MM.1S (cell line): ENCODE measurements at regions not wholly inside any gene's neighbourhood (a gene's known extent, or its start where the extent isn't known, plus 50 kb on each side); places are given as distances from the start of the nearest gene placed in this dataset.

Source experiments
- DNase-seq: peaks from one replicate; pipeline ENCODE4 v3.0.0-alpha.2; 2015
- H2AFZ ChIP-seq: fragments of 300-600 bp; sonication (generic); 2 replicates; pipeline ENCODE4 v1.6.0; 2016; ENCODE audit warnings: antibody characterized with exemption, low read length
- H3F3A ChIP-seq: fragments of 300-600 bp; sonication (generic); 2 replicates; pipeline ENCODE4 v1.6.1; 2016; ENCODE audit warnings: mild to moderate bottlenecking, antibody characterized with exemption, low read length, moderate library complexity, mixed read lengths; ENCODE audit not compliant: insufficient read depth
- H3K27ac ChIP-seq: fragments of 300-600 bp; sonication (generic); 2 replicates; pipeline ENCODE4 v1.5.1; 2016; ENCODE audit warnings: mild to moderate bottlenecking, low read length
- H3K27me3 ChIP-seq: fragments of 300-600 bp; sonication (generic); replicated peaks from 2 replicates; pipeline ENCODE4 v1.6.0; 2016; ENCODE audit warnings: low read length; ENCODE audit not compliant: insufficient read depth
- H3K36me3 ChIP-seq: fragments of 300-600 bp; sonication (generic); replicated peaks from 2 replicates; pipeline ENCODE4 v1.6.1; 2016; ENCODE audit warnings: mild to moderate bottlenecking, low read length, mixed read lengths; ENCODE audit not compliant: insufficient read depth
- H3K4me1 ChIP-seq: fragments of 300-600 bp; sonication (generic); 2 replicates; pipeline ENCODE4 v1.6.1; 2016; ENCODE audit warnings: low read length, mixed read lengths
- H3K4me2 ChIP-seq: fragments of 300-600 bp; sonication (generic); 2 replicates; pipeline ENCODE4 v1.6.0; 2016; ENCODE audit warnings: low read depth, low read length
- H3K4me3 ChIP-seq: fragments of 300-600 bp; sonication (generic); 2 replicates; pipeline ENCODE4 v1.5.1; 2016; ENCODE audit warnings: low read length, mixed read lengths
- H3K79me2 ChIP-seq: fragments of 300-600 bp; sonication (generic); 2 replicates; pipeline ENCODE4 v1.6.1; 2016; ENCODE audit warnings: mixed run types, low read length, mixed read lengths
- H3K9ac ChIP-seq: fragments of 300-600 bp; sonication (generic); 2 replicates; pipeline ENCODE4 v1.6.1; 2016; ENCODE audit warnings: low read length, mixed read lengths
- H3K9me2 ChIP-seq: fragments of 300-600 bp; sonication (generic); replicated peaks from 2 replicates; pipeline ENCODE4 v1.6.1; 2016; ENCODE audit warnings: mild to moderate bottlenecking, low read length, mixed read lengths; ENCODE audit not compliant: insufficient read depth
- H3K9me3 ChIP-seq: fragments of 300-600 bp; sonication (generic); replicated peaks from 2 replicates; pipeline ENCODE4 v1.6.1; 2016; ENCODE audit warnings: mild to moderate bottlenecking, low read length, mixed read lengths; ENCODE audit not compliant: insufficient read depth
- H4K20me1 ChIP-seq: fragments of 300-600 bp; sonication (generic); 2 replicates; pipeline ENCODE4 v1.6.1; 2016; ENCODE audit warnings: mild to moderate bottlenecking, low read length, moderate library complexity, mixed read lengths; ENCODE audit not compliant: insufficient read depth
- CTCF ChIP-seq: fragments of 300-600 bp; sonication (generic); IDR thresholded peaks from 2 replicates; pipeline ENCODE4 v1.5.1; 2016; ENCODE audit warnings: antibody characterized with exemption, low read length, mixed read lengths
- EZH2 ChIP-seq: fragments of 300-600 bp; sonication (generic); optimal IDR thresholded peaks from 2 replicates; pipeline ENCODE3; 2017; ENCODE audit warnings: low read depth, mild to moderate bottlenecking, antibody characterized with exemption, low read length, mixed read lengths
- EZH2phosphoT487 ChIP-seq: fragments of 300-600 bp; sonication (generic); IDR thresholded peaks from 2 replicates; pipeline ENCODE4 v1.6.1; 2018; ENCODE audit warnings: antibody characterized with exemption, low read length

GRCh38 chr10:2610946-2611345 lies 456.4 kb upstream of the PFKP start:
- Histone ChIP-seq H3K4me3 (no peak overlapping the region), H3K27me3 (no peaks in the 10 kb centered on the region), H3K79me2 (no peaks in the 10 kb centered on the region), H3F3A (no peaks in the 10 kb centered on the region), H3K36me3 (no peaks in the 10 kb centered on the region), H4K20me1 (no peaks in the 10 kb centered on the region), H3K27ac (no peak overlapping the region), H2AFZ (no peak overlapping the region), H3K9me2 (no peaks in the 10 kb centered on the region), H3K9ac (no peak overlapping the region), H3K4me2 (no peak overlapping the region), H3K9me3 (no peaks in the 10 kb centered on the region), H3K4me1 (no peaks in the 10 kb centered on the region)
- TF ChIP-seq EZH2phosphoT487, result no peak
- no peak for DNase-seq

GRCh38 chr10:2604891-2605290 lies 462.5 kb upstream of the PFKP start:
- no peak for DNase-seq
- no peaks in the 10 kb centered on the region for H3K9me2 ChIP-seq
- TF ChIP-seq EZH2 (no peak), EZH2phosphoT487 (no peak), CTCF (no peak)
- no peak overlapping the region for H3K9ac ChIP-seq
- no peak overlapping the region for H3K4me3 ChIP-seq
- H3K36me3 ChIP-seq, result no peaks in the 10 kb centered on the region
- no peaks in the 10 kb centered on the region for H3F3A ChIP-seq
- H3K27ac ChIP-seq, result no peak overlapping the region
- H3K27me3 ChIP-seq, result no peaks in the 10 kb centered on the region
- H3K9me3 ChIP-seq, result no peaks in the 10 kb centered on the region
- H3K4me1 ChIP-seq, result no peaks in the 10 kb centered on the region
- H3K79me2 ChIP-seq, result no peaks in the 10 kb centered on the region
- no peak overlapping the region for H2AFZ ChIP-seq
- no peaks in the 10 kb centered on the region for H4K20me1 ChIP-seq
- H3K4me2 ChIP-seq, result no peak overlapping the region

GRCh38 chr10:2599571-2599970 lies 467.8 kb upstream of the PFKP start:
- Histone ChIP-seq H3F3A (no peaks in the 10 kb centered on the region), H3K9me2 (no peaks in the 10 kb centered on the region), H3K27me3 (no peaks in the 10 kb centered on the region), H3K9me3 (no peaks in the 10 kb centered on the region), H3K4me2 (no peak overlapping the region), H3K79me2 (no peaks in the 10 kb centered on the region), H4K20me1 (no peaks in the 10 kb centered on the region), H2AFZ (no peak overlapping the region), H3K36me3 (no peaks in the 10 kb centered on the region), H3K9ac (no peak overlapping the region), H3K4me1 (no peaks in the 10 kb centered on the region), H3K4me3 (no peak overlapping the region), H3K27ac (no peak overlapping the region)
- no peak for DNase-seq
- TF ChIP-seq CTCF (no peak), EZH2 (no peak), EZH2phosphoT487 (no peak)

- Histone ChIP-seq H3K9me3 (no peaks in the 10 kb centered on the region), H3F3A (no peaks in the 10 kb centered on the region), H2AFZ (no peak overlapping the region), H3K36me3 (no peaks in the 10 kb centered on the region), H3K4me2 (no peak overlapping the region), H3K27me3 (no peaks in the 10 kb centered on the region), H3K4me3 (no peak overlapping the region), H3K4me1 (no peaks in the 10 kb centered on the region), H4K20me1 (no peaks in the 10 kb centered on the region), H3K27ac (no peak overlapping the region), H3K9me2 (no peaks in the 10 kb centered on the region), H3K9ac (no peak overlapping the region), H3K79me2 (no peaks in the 10 kb centered on the region)
- DNase-seq, result no peak
- TF ChIP-seq EZH2 (no peak), CTCF (no peak), EZH2phosphoT487 (no peak)
These were observed 474.8 kb upstream of the PFKP start for GRCh38 chr10:2592360-2593160.
